H1 (cell line): ENCODE measurements at regions not wholly inside any gene's neighbourhood (a gene's known extent, or its start where the extent isn't known, plus 50 kb on each side); places are given as distances from the start of the nearest gene placed in this dataset.

Experiments used
- NRF1 ChIP-seq: IDR thresholded peaks from 2 replicates; pipeline ENCODE4 v1.6.1; 2011; ENCODE audit warnings: mild to moderate bottlenecking, low read depth, low read length, improper control_type of control experiment
- TCF12 ChIP-seq: IDR thresholded peaks from 2 replicates; pipeline ENCODE4 v1.6.1; 2011; ENCODE audit warnings: low read depth, mild to moderate bottlenecking, low read length
- YY1 ChIP-seq: IDR thresholded peaks from 2 replicates; pipeline ENCODE4 v1.6.1; 2011; ENCODE audit warnings: low read depth, mild to moderate bottlenecking, low read length
- TF ChIP-seq, protein P1 (sequence below): IDR thresholded peaks from 2 replicates; pipeline ENCODE4 v1.6.1; 2011; ENCODE audit warnings: low read length, improper control_type of control experiment

DNA sequence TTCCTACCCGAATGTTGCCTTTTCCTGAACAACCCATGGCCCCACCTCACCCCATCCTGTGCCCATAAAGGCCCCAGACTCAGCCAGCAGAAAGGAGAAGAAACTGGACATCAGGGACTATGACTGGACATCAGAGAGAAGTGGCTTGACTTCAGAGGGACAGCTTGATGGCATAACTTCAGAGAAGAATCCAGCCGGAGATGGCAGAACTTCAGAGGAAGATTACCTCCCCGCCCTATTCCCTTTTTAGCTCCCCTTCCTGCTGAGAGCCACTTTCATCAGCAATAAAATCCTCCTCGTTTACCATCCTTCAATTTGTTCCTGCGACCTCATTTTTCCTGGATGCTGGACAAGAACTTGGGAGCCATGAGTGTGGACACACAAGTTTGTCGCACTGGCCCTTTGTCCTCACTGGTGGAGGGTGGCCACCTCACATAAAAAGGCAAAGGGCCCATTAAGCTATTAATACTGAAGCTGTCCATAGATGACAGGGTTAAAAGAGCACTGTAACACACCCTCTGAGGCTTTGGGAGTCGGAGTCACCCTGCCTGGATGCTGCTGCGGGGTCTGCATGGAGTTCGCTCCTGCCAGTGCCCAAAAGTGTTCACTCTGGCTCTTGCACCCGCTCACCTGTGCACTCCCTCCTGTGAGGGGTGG is 260.4 kb downstream of the SLITRK1 start (continued):
- TF ChIP-seq NRF1 (no peak), TCF12 (no peak), YY1 (no peak)
- TF ChIP-seq, protein P1, sequence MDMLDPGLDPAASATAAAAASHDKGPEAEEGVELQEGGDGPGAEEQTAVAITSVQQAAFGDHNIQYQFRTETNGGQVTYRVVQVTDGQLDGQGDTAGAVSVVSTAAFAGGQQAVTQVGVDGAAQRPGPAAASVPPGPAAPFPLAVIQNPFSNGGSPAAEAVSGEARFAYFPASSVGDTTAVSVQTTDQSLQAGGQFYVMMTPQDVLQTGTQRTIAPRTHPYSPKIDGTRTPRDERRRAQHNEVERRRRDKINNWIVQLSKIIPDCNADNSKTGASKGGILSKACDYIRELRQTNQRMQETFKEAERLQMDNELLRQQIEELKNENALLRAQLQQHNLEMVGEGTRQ = no peak
- TF ChIP-seq, all 59 proteins: peak for 0
